ENCODE measurements at regions not wholly inside any gene's neighbourhood (a gene's known extent, or its start where the extent isn't known, plus 50 kb on each side); places are given as distances from the start of the nearest gene placed in this dataset.
A peak's percentile ranks its signal among the peaks of the same experiment; 100 is the strongest.
"Not testable (repeated sequence)": the region's sequence is repeated elsewhere in the genome, so short reads cannot be mapped to it uniquely, and the experiment has no call there.

GRCh38 chr1:222060210-222060916 lies 318.5 kb upstream of the DUSP10 start:
- no peak for DNase-seq

DNA sequence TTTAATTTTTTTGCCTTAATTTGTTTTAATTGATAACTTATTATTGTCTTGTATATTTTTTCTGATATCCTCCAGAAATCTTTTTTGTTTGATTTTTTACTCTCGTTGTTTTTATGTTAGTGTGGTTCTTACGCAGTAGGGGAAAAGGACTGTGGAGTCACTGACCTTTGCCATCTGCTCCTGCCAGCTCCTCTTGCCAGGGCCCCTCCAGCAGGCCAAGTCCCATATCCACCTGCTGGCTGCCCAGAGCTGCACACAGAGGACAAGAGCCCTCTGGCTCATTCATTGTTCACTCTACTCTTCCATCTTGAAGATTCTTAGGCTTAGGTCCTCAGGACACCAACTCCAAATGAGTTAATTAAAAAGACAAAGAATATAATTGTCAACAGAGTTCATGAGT lies 316.4 kb upstream of the DUSP10 start:
- DNase-seq = no peak

GRCh38 chr1:222057162-222057561 lies 315.3 kb upstream of the DUSP10 start:
- DNase-seq = peak; percentile 10

GRCh38 chr1:222054416-222054815 lies 312.5 kb upstream of the DUSP10 start:
- DNase-seq = no peak

GRCh38 chr1:222053790-222054294 lies 312.0 kb upstream of the DUSP10 start:
- DNase-seq = no peak

DNA sequence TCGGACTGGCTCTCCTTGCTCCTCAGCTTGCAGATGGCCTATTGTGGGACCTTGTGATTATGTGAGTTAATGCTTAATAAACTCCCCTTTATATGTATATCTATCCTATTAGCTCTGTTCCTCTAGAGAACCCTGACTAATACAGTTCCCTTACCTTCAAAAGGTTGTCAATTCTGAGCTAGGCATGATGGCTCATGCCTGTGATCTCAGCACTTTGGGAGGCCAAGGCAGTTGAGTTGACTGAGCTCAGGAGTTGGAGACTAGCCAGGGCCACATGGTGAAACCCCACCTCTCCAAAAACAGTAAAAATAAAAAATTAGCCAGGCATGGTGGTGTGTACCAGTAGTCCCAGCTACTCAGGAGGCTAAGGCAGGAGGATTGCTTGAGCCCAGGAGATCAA lies 309.4 kb upstream of the DUSP10 start:
- peak; percentile 16 for DNase-seq

- DNase-seq = not testable (repeated sequence)
These were observed 307.8 kb upstream of the DUSP10 start for GRCh38 chr1:222049661-222050060.

GRCh38 chr1:222049176-222049575 lies 307.3 kb upstream of the DUSP10 start:
- no peak for DNase-seq

DNA sequence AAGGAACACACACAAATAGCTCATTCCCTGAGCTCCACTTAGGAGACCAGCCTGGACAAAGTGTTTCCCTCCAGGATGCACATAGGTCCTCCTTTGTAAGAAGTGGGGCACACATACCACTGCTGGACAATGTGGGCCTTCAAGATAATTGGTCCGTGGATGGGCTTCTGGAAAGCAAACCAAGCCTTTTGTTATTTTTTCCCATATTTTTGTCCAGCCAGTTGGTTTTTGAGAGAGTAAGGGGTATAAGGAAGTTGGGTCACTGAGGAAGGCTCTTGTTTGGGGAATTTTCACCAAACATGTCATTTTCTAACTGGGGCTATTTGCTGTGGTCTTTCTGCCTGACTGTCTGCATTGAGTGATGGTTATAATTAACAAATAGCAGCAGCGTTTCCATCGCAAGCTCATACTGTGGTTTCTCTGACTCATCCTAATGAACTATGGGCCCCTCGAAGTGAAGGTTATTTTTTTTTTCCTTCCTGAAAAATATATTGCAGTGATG lies 306.3 kb upstream of the DUSP10 start:
- DNase-seq = no peak

- DNase-seq = no peak
These were observed 305.5 kb upstream of the DUSP10 start for GRCh38 chr1:222047366-222047765.

- DNase-seq = no peak
These were observed 304.9 kb upstream of the DUSP10 start for GRCh38 chr1:222046684-222047263.

DNA sequence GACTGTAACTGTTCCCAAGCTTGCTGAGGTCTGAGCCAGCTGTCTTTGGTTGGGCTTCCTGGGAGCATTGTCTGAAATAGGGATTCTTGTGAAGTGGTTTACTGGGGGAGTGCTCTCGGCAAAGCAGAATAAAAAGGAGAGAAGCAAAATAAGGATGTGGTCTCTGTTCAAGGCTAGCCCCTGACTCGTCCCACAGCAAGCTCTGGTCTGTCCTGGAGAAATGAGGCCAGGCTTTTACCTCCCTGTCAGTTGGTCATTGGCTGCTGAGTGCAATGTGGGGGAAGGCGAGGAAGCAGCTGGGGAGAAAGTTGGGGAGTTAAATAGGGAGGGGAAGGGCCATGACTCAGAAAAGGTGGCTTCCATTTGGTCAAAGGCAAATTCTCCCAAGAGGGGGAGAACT lies 303.9 kb upstream of the DUSP10 start:
- DNase-seq = no peak

DNA sequence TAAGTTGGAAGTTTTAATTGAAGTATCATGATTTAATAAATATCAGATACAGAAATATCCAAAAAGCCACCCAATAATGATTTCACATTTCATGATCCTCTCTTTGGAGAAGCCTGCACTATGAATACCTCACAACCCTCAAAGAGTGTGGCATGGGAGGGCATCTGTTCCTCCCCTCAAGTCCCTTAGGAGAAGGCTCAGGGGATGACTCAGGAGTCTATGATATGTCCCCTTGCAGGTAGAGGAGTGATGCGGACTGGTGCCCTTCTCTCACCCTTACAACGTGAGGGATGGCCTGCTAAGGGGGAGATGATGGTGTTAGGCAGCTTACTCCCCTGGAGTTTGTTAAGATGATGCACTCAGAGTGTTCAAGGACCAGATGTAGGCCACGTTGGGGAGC lies 303.3 kb upstream of the DUSP10 start:
- no peak for DNase-seq

- DNase-seq = no peak
These were observed 301.8 kb upstream of the DUSP10 start for GRCh38 chr1:222043444-222044292.

GRCh38 chr1:222042120-222042519 lies 300.2 kb upstream of the DUSP10 start:
- no peak for DNase-seq

DNA sequence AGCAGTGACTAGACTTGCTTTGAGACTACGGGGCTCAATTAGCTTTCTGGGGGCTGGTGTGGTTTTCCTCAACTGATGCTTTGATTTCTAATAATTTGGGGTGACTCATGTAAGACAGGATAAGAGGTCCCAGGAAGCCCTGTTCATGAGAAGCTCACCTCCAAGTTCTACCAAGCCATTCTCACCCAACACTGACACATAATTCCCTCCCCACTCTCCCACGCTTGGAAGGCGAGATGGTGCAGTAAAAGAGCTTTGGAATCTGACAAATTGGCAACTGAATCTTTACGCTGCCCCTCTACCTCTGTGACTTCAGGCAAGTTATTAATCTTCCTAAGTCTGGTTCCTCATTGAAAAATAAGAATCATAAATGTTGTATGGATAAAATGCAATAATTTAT lies 299.1 kb upstream of the DUSP10 start:
- no peak for DNase-seq

DNA sequence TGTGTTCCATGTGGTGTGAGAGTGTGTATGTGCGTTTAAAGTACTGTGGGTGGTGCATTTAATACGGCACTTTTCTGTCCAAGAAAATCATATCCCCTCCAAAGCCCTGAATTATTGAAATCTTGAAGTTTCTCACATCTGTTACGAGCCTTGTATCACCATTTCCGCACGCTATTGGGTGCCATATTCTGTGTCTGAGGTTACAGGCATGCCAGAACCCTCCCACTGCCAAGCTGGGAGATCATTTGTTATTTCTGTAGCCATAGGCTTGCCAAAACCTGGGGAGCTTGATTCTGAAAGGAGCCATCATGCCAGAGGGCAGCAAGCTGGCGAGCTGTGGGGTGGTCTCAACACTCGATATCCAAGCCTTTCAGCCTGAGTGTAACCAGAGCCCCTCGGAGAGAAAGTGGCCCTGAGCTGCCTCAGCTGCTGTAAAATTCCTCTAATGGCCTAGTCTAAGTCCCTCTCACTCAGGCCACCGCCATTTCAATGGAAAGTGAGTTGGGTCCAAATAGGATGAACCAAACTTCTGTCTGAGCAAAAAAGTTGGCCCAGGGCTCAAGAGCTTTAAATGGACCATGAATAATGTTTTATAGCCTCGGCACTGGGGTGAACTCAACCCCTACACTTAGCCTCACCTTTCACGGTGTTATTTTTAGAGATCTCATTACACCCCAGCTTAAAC lies 298.4 kb upstream of the DUSP10 start:
- no peak for DNase-seq

DNA sequence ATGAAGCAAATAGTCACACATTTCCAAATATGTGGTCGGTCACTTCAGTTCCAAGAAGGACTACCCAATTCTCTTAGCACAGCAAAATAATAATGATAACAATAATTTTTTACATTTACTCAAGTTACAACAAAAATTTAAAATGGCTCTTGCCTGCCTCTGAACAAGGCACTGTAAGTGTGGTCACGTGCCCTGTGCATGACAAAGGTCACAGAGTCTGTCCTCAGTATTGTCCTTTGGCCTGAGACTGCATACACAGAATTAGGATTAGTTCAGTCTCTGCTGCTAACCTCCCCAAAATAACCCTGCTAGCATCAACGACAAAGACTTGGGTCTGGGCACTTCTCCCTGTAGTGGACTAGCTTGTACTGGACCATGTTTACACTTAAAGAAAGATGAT lies 297.1 kb upstream of the DUSP10 start:
- DNase-seq = no peak

GRCh38 chr1:222037720-222038119 lies 295.8 kb upstream of the DUSP10 start:
- DNase-seq = no peak

- no peak for DNase-seq
These were observed 292.9 kb upstream of the DUSP10 start for GRCh38 chr1:222034790-222035189.

DNA sequence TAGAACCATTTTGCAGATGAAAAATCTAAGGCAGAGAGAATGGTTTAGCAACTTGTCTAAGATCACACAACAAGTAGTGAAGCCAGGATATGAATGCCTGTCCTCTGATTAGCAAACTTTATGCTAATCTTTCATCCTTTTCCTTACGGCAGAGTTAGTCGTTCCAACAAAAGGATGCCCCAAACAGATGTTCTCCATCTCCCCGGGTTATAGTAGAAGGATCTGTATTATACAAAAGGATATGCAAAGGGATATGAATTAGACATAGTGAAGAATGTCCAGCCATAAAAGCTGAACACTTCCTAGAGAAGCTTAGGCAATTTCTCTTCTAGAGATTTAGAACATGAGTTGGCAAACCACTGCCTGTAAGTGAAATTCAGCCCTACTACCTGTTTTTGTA lies 291.6 kb upstream of the DUSP10 start:
- DNase-seq = no peak

DNA sequence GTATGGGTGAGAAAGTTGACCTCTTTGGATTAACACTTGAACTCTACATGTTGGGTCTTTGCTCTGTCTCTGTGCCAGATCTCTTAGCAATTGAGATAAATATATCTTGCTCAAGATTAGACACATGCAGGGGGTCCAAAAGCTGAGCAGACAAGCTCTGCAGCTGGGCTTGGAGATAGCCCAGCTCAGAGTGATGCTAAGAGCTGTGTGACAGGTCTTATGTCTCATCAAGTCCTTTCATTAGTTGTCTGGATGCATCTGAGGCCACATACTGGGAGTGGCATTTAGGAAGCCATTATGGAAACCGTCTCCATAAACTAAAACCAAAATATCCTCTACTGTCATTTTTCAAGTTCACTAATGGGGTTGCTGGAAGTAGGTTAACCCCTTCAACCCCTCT lies 289.4 kb upstream of the DUSP10 start:
- no peak for DNase-seq

GRCh38 chr1:222028676-222029075 lies 286.8 kb upstream of the DUSP10 start:
- no peak for DNase-seq

All from activated CD4-positive, alpha-beta T cell treated with anti-CD3 and anti-CD28 coated beads for 48 hours (primary cell).